Activated CD4-positive, alpha-beta T cell treated with anti-CD3 and anti-CD28 coated beads, Interleukin-10, Interleukin-2, amounts not matched to agents 100 ng/mL and 50 ng/mL, durations not matched to agents 16 hours and 8 hours (primary cell): ENCODE measurements at regions not wholly inside any gene's neighbourhood (a gene's known extent, or its start where the extent isn't known, plus 50 kb on each side); places are given as distances from the start of the nearest gene placed in this dataset.

Source experiments
- DNase-seq: peaks from one replicate; pipeline ENCODE4 v3.0.0-alpha.2; 2020

- no peak for DNase-seq
Measured at GRCh38 chr11:121722431-121723245, 269.9 kb upstream of the SORL1-AS1 start.

GRCh38 chr11:121721961-121722360 is 269.2 kb upstream of the SORL1-AS1 start:
- no peak for DNase-seq

- DNase-seq = no peak
Measured at GRCh38 chr11:121721448-121721847, 268.7 kb upstream of the SORL1-AS1 start.

- DNase-seq = no peak
Measured at GRCh38 chr11:121717296-121717695, 264.5 kb upstream of the SORL1-AS1 start.

GRCh38 chr11:121716060-121716459 is 263.3 kb upstream of the SORL1-AS1 start:
- DNase-seq = no peak

DNA sequence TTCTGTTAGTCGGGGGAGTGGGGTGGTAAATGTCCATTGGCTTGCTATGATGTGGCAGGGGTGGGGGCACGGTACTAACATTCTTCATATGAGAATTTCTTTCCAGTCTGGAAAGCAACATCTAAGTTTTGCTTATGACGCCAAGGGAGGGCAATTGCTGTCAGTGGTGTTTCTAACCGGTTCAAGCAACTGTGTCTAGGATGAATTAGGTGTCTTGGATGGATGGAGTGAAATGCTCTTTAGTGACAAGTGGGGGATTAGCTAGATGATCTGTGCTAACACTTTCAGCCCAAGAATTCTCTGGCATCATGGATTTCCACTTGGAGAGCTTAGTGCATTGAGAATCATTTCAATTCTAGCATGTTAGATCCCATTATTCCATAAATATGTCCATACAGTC is 262.6 kb upstream of the SORL1-AS1 start:
- no peak for DNase-seq

GRCh38 chr11:121714351-121714750 is 261.6 kb upstream of the SORL1-AS1 start:
- DNase-seq = no peak

DNA sequence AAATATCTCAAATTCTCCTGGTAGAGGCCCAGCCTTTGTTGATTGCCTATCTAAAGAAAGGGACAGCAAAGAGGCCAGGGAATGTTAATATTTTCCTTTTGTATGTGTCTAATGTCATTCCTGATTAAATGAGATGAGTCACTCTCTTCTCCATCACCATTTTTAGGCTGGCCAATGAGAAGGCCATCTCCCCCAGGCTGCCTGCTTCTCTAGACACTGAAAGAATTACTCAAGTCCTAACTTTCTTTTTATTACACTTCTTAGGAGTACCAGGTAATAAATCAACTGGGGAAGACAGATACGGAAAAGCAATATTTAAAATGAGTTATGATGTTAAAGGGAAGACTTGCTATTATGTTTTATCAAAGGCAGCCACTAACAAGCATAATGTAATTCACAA is 259.2 kb upstream of the SORL1-AS1 start:
- DNase-seq = no peak

- DNase-seq = no peak
Measured at GRCh38 chr11:121711236-121711635, 258.5 kb upstream of the SORL1-AS1 start.

- no peak for DNase-seq
Measured at GRCh38 chr11:121706884-121707420, 254.2 kb upstream of the SORL1-AS1 start.

DNA sequence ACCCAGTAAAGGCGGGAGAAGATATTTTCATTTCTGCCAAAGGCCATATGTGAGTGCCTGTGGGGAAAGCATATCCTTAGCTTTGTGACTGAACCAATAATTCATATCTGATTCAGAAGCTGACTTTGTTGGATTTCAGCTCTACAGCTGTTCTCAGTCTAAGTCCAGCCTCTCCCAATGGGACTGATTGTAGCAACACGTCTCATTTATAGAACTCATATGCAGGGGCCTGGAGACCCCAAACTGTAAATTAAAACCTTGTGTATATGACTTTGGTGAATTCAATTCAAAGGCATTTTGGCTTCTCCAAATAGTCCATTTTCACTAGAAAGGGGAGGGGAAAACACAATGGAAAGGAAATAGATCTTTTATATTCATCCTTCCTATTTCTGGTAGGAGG is 250.4 kb upstream of the SORL1-AS1 start:
- no peak for DNase-seq

GRCh38 chr11:121700968-121701367 is 248.2 kb upstream of the SORL1-AS1 start:
- no peak for DNase-seq

DNA sequence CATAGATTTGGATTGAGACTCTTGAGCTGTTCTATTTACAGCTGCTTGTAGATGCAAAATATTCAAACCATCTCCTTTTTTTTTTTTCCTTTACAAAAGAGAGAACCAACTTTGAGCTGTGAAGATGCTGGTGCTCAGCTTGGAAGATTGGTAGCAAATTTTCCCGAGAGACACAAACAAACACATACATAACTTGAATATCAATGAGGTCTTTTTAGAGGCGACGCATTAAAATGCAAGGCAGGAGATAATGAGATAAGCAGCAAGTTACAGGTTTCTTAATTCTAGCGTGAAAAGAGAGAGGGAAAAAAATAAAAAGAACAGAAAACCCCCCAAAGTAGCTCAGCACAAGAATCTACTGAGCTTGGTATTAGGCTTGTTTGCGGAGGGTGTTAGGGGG is 247.0 kb upstream of the SORL1-AS1 start:
- no peak for DNase-seq

GRCh38 chr11:121696931-121697670 is 244.3 kb upstream of the SORL1-AS1 start:
- DNase-seq = no peak

DNA sequence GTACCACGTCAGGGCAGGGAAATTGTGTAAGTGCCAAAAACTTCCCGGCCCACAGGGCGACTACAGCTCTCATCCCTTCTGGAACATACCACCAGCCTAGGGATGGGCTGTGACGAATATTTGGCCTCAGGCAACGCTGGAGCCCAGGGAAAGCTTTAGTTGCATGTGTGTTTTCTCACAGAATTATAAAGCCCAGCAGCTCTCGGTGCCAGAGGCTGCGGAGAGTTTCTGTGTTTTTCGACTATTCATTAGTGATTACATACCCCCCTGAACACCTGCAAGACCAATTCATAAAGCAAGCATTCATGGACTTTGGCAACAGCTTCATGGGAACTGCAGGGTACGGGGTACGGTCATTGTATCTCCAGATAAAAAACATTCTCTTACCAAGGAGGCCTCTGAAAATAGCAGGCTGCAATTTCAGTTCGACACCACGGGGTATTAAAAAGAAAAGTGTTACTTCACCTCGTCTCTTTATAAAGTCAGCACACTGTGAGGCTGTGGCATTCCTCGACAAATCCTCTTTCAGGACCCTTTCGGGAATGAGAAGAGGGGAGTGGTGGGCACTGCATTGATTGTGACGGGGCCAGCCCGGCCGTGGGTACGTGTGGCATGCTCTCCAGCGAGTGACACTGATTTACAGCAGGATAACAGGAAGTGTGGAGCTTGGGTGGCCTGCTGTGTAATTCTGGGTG is 243.6 kb upstream of the SORL1-AS1 start:
- no peak for DNase-seq

DNA sequence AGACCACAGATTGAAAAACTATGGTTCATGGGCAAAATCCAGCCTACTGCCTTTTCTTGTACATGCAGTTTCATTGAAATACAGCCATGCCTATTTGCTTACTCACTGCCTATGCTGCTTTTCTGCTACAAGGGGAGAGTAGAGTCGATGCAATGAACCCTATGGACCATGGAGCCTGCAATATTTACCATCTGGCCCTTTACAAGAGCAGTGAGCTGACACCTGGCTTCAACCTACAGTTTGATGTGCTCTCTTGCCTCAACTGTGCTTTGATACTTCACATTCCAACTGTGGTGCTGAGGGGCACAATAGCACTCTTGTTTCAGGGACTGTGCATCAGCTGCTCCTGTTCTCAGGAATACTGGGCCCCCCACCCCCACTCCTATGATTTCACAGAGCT is 239.5 kb upstream of the SORL1-AS1 start:
- no peak for DNase-seq

- no peak for DNase-seq
Measured at GRCh38 chr11:121688860-121689614, 236.3 kb upstream of the SORL1-AS1 start.

DNA sequence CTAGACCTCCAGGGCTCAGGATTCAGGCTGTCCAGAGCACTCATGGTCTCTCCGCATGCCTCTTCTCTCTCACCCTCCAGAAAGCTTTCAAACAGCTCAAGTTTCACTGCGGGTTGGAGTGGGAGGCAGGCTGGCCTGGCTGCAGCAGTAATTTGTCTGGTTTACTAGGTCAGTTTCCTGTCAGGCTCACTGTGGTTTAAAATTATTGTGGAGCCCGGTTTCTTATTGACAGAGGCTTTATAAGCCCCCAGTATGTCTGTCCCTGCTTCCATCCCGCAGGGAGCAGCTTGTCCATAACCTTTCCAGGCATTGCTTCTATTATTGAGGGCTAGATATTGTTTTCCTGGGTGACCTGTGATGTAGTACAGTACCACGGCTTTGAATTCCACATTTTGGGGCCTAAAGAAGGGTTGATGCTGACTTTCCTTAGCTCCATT is 235.3 kb upstream of the SORL1-AS1 start:
- no peak for DNase-seq

DNA sequence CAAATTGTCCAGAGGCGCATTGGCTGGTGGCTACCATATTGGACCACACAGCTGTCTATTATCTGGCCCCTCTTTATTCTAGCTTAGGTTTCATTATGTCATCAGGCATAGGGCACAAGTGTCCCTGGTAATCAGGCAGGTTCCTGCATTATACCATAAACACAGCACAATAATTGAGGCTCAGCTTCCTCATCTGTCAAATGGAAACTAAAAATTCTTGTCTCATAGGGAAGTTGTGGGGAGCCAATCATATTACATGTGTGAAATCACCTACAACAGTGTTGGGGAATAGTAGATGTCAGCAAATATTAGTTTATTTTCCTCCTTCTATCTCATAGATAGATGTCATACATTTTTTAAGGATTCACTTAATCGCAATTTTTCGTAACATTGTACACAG is 231.0 kb upstream of the SORL1-AS1 start:
- DNase-seq = no peak
